ENCODE measurements at regions not wholly inside any gene's neighbourhood (a gene's known extent, or its start where the extent isn't known, plus 50 kb on each side); places are given as distances from the start of the nearest gene placed in this dataset.

- Histone ChIP-seq H3K4me2 (ENCODE audit: low read length) (no peak overlapping the region), H2AFZ (ENCODE audit: low read depth, low read length) (no peak overlapping the region), H3K27me3 (ENCODE audit: insufficient read depth, low read length) (no peaks in the 10 kb centered on the region), H4K20me1 (ENCODE audit: insufficient read depth, low read length) (no peaks in the 10 kb centered on the region), H3K4me1 (ENCODE audit: insufficient read depth, low read length) (peaks cover 16% of the 10 kb centered on the region), H3K9me3 (ENCODE audit: insufficient read depth, low read depth, low read length) (no peaks in the 10 kb centered on the region), H3K79me2 (ENCODE audit: insufficient read depth, low read length) (no peaks in the 10 kb centered on the region), H3K27ac (ENCODE audit: low read depth, low read length) (no peak overlapping the region), H3K36me3 (ENCODE audit: insufficient read depth, low read length) (no peaks in the 10 kb centered on the region), H3K4me3 (ENCODE audit: insufficient read depth, low read depth, low read length) (no peak overlapping the region), H3K9ac (ENCODE audit: low read length) (no peak overlapping the region)
- H3K36me3 Mint-ChIP-seq (ENCODE audit: low read depth, unreplicated experiment) = peaks cover 3% of the 10 kb centered on the region
- peaks cover 4% of the 10 kb centered on the region for H3K9me3 Mint-ChIP-seq (ENCODE audit: unreplicated experiment)
- no peak for FAIRE-seq
- peak; percentile 45 for DNase-seq (ENCODE audit: low read depth)
- peaks cover 18% of the 10 kb centered on the region for H3K4me1 Mint-ChIP-seq (ENCODE audit: low read depth, unreplicated experiment)
- H3K4me3 Mint-ChIP-seq (ENCODE audit: unreplicated experiment) = no peak overlapping the region
- TF ChIP-seq, protein P1, sequence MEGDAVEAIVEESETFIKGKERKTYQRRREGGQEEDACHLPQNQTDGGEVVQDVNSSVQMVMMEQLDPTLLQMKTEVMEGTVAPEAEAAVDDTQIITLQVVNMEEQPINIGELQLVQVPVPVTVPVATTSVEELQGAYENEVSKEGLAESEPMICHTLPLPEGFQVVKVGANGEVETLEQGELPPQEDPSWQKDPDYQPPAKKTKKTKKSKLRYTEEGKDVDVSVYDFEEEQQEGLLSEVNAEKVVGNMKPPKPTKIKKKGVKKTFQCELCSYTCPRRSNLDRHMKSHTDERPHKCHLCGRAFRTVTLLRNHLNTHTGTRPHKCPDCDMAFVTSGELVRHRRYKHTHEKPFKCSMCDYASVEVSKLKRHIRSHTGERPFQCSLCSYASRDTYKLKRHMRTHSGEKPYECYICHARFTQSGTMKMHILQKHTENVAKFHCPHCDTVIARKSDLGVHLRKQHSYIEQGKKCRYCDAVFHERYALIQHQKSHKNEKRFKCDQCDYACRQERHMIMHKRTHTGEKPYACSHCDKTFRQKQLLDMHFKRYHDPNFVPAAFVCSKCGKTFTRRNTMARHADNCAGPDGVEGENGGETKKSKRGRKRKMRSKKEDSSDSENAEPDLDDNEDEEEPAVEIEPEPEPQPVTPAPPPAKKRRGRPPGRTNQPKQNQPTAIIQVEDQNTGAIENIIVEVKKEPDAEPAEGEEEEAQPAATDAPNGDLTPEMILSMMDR (IDR thresholded peaks at IDR 0.05; ENCODE audit: insufficient read depth, low read depth, low read length) = no peak
- TF ChIP-seq EZH2 (IDR thresholded peaks at IDR 0.05; ENCODE audit: insufficient read depth, low read length) = no peak
- H3K27me3 Mint-ChIP-seq (ENCODE audit: low read depth, unreplicated experiment) = no peaks in the 10 kb centered on the region
- H3K27ac Mint-ChIP-seq (ENCODE audit: unreplicated experiment) = peak overlapping the region; percentile 59
These were observed 50.3 kb upstream of the CD44 start for GRCh38 chr11:35088676-35089075.

All from astrocyte (in vitro differentiated cells and primary cell).